A549 (cell line): ENCODE measurements at regions not wholly inside any gene's neighbourhood (a gene's known extent, or its start where the extent isn't known, plus 50 kb on each side); places are given as distances from the start of the nearest gene placed in this dataset.

Experiments used
- CTCF ChIP-seq: fragments of >200 bp; sonication (Bioruptor Twin); formaldehyde crosslinking; IDR thresholded peaks from 3 replicates; pipeline ENCODE4 v1.5.1; 2016
- HMGXB4 ChIP-seq: fragments of 250-450 bp; sonication (Bioruptor Pico); IDR thresholded peaks from 2 replicates; pipeline ENCODE4 v1.5.0; 2021; ENCODE audit warnings: mild to moderate bottlenecking, moderate library complexity, borderline replicate concordance
- MAX ChIP-seq: IDR thresholded peaks from 2 replicates; pipeline ENCODE4 v1.6.1; 2012
- POLR2A ChIP-seq: IDR thresholded peaks from 2 replicates; pipeline ENCODE4 v1.6.1; 2012; ENCODE audit warnings: mild to moderate bottlenecking, low read length

GRCh38 chr11:112523477-112523876 is 262.8 kb upstream of the PLET1 start:
- no peak for TF ChIP-seq HMGXB4 (CRISPR knock-in tag)
- TF ChIP-seq CTCF, result no peak
- no peak for TF ChIP-seq POLR2A
- TF ChIP-seq MAX, result no peak
